SH-SY5Y (cell line): ENCODE measurements at regions not wholly inside any gene's neighbourhood (a gene's known extent, or its start where the extent isn't known, plus 50 kb on each side); places are given as distances from the start of the nearest gene placed in this dataset.

ENCODE experiments used
- GATA2 ChIP-seq: IDR thresholded peaks from 2 replicates; pipeline ENCODE4 v1.6.1; 2011; ENCODE audit warnings: mild to moderate bottlenecking, low read depth, low read length
- GATA3 ChIP-seq: IDR thresholded peaks from 2 replicates; pipeline ENCODE4 v1.6.1; 2011; ENCODE audit warnings: low read depth, mild to moderate bottlenecking, low read length, moderate library complexity

GRCh38 chr2:15784886-15785801 lies 155.2 kb upstream of the MYCN start:
- TF ChIP-seq GATA2 (no peak), GATA3 (no peak)
